ENCODE measurements at regions not wholly inside any gene's neighbourhood (a gene's known extent, or its start where the extent isn't known, plus 50 kb on each side); places are given as distances from the start of the nearest gene placed in this dataset.

DNA sequence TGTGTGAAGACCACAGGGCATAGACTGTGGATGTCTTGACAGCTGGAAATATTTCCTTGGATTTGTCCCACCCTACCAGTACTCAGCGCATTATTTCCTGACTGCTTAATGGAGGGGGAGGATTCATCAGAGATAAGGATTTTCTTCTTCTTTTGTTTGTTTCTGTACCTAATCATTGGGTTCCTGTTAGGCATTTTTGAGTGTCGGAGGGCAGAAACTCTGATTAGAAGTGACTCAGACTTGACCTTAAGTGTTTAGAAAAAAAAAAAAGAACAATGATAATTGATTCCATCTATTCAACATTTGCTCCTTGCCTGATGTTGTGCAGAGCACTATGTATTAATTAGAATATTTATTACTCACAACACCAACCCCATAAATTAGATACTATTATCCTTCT is 78.5 kb upstream of the SYNPR start:
- no peak for DNase-seq (ENCODE audit: low read depth in 1 of 2, low spot score in 1 of 2)

DNA sequence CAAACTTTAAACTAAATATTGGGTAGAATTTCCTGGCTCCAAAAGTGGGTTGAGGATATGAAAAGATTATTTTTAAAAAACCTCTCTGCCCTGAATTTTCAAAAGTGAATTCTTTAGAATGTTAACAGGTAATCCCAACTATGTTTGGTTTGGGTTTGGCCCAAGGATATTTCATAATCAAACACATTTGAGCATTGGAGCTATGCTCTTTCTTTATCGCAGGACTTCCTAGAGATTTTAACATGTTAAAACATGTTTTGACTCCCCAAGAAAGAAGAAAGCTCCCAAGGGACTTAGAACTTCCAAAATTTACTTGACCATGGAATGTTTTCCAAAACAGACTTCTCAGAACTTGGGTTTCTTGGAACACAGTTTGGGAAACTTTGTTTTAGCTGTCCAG is 75.6 kb upstream of the SYNPR start:
- no peak for DNase-seq (ENCODE audit: low read depth in 1 of 2, low spot score in 1 of 2)

DNA sequence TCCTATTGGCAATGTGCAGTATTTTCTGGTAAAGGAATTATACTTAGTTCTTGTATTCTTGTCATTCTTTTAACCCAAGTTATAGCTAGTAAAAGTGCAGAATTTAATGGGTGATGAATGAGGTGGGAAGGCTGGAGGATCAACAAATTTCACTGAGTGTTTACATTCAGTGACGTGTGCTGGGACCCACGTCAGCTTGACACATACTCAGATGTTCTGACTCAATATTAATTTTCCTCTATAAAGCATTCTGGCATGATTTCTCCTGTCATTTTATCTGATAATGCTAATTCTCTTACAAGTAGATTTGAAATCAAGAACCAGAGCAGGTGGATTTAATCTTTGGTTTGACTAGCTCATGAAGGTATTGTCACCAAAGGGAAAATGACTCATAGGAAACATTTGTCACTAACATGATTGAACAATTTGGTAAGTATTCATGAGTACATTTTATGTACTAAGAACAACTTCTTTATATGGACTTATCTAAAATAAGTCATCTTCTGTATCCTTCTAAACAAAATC is 71.0 kb upstream of the SYNPR start:
- DNase-seq (ENCODE audit: low read depth in 1 of 2, low spot score in 1 of 2): no peak

DNA sequence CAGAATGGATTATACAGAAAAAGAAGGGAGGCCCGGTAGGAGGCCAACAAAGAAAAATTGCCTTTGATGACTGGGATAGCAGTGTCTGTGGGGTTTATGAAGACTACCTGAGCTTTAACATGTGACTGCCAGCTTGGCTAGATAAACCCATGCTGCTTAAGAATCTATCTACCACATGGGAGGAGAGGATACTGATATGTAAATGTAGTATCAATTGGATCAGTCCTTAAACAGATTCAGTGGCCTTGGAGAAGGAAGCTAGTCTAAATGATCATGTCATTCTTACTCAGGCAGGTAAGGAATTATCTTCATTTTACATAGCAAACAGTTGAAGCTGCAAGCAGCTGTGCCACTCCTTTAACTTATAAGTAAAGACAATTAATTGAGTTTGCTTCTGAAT is 50.0 kb upstream of the SYNPR start:
- no peak for DNase-seq (ENCODE audit: low read depth in 1 of 2, low spot score in 1 of 2)
